ACHN (cell line): ENCODE measurements at regions not wholly inside any gene's neighbourhood (a gene's known extent, or its start where the extent isn't known, plus 50 kb on each side); places are given as distances from the start of the nearest gene placed in this dataset.
"Not testable (repeated sequence)": the region's sequence is repeated elsewhere in the genome, so short reads cannot be mapped to it uniquely, and the experiment has no call there.

Experiments used
- DNase-seq: peaks from one replicate; pipeline ENCODE4 v3.0.0-alpha.2; 2015
- in situ Hi-C: cut with HindIII; loops from 2 replicates; pipeline ENCODE4 v1.10.0; 2017; ENCODE audit warnings: low sequenced_read_pairs, low pct_ligation_motif_present, low pct_unique_long_range_greater_than_20kb

DNA sequence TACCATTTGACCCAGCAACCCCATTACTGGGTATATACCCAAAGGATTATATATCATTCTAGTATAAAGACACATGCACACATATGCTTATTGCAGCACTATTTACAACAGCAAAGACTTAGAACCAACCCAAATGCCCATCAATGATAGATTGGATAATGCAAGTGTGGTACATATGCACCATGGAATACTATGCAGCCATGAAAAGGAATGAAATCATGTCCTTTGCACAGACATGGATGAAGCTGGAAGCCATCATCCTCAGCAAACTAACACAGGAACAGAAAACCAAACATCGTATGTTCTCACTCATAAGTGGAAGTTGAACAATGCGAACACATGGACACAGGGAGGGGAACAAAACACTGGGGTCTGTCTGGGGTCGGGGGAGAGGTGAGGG lies 50.6 kb upstream of the GPR39 start:
- DNase-seq, in situ Hi-C loops: not testable (repeated sequence)

DNA sequence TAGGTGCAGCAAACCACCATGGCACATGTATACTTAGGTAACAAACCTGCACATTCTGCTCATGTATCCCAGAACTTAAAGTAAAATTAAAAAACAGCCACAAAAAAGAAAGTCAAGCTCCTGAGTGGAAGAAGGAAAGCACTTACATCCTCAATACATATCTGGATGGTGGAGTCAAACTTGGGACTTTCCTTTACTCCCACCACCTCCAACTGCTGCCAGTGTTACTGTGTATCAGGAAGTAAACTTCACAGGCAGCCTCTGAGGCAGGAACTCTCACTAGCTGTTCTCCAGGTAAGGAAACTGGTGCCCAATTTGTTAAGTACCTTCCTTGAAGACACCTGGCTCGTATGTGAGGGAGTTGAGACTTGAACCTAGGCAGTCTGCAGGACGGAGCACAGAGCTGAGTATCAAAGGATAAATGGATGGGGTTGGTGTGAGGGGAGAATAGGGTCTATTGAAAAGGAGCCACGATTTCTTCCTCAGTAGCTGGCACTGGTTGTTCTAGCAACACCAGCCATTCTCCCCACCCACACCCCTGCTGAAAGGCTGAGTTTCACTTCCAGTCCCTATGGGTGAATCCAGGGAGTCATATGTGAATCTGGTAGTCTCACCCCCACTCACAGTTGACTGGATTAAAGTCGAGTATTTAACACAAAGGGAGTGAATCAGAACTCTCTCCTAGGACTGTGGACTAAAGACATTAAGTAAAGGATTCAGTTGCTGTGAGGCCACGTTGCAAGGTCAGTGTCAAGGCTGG lies 50.0 kb upstream of the GPR39 start:
- DNase-seq = no peak
- in situ Hi-C loops = no loop called here
